ENCODE measurements at regions not wholly inside any gene's neighbourhood (a gene's known extent, or its start where the extent isn't known, plus 50 kb on each side); places are given as distances from the start of the nearest gene placed in this dataset.

GRCh38 chr12:92418381-92418780, 272.7 kb upstream of the BTG1 start:
- Mint-ChIP-seq H3K4me3 (no peak overlapping the region), H3K27ac (no peak overlapping the region), H3K9me3 (peaks cover 9% of the 10 kb centered on the region), H3K27me3 (no peaks in the 10 kb centered on the region), H3K4me1 (ENCODE audit: unreplicated experiment) (peaks cover 10% of the 10 kb centered on the region), H3K36me3 (no peaks in the 10 kb centered on the region)
- TF ChIP-seq CTCF (conservative IDR thresholded peaks at IDR 0.05): no peak
- no peak for DNase-seq (ENCODE audit: extremely low spot score, unreplicated experiment)

GRCh38 chr12:92417373-92417772, 271.7 kb upstream of the BTG1 start:
- Mint-ChIP-seq H3K27me3 (no peaks in the 10 kb centered on the region), H3K36me3 (no peaks in the 10 kb centered on the region)

GRCh38 chr12:92416385-92416812, 270.8 kb upstream of the BTG1 start:
- peaks cover 10% of the 10 kb centered on the region for H3K4me1 Mint-ChIP-seq (ENCODE audit: unreplicated experiment)
- TF ChIP-seq CTCF (conservative IDR thresholded peaks at IDR 0.05): no peak
- no peak overlapping the region for H3K4me3 Mint-ChIP-seq
- peaks cover 5% of the 10 kb centered on the region for H3K9me3 Mint-ChIP-seq
- H3K27me3 Mint-ChIP-seq: no peaks in the 10 kb centered on the region
- no peaks in the 10 kb centered on the region for H3K36me3 Mint-ChIP-seq
- no peak for DNase-seq (ENCODE audit: extremely low spot score, unreplicated experiment)
- H3K27ac Mint-ChIP-seq: no peak overlapping the region

More at GRCh38 chr12:92417373-92417772, 271.7 kb upstream of the BTG1 start:
- no peak for DNase-seq (ENCODE audit: extremely low spot score, unreplicated experiment)
- Mint-ChIP-seq H3K4me1 (ENCODE audit: unreplicated experiment) (peaks cover 10% of the 10 kb centered on the region), H3K4me3 (no peak overlapping the region), H3K9me3 (peaks cover 9% of the 10 kb centered on the region), H3K27ac (no peak overlapping the region)
- no peak for TF ChIP-seq CTCF (conservative IDR thresholded peaks at IDR 0.05)

GRCh38 chr12:92414170-92415070, 268.8 kb upstream of the BTG1 start:
- TF ChIP-seq CTCF (conservative IDR thresholded peaks at IDR 0.05): peak; percentile 15
- Mint-ChIP-seq H3K27me3 (no peaks in the 10 kb centered on the region), H3K4me1 (ENCODE audit: unreplicated experiment) (peaks cover 10% of the 10 kb centered on the region), H3K4me3 (no peak overlapping the region), H3K36me3 (no peaks in the 10 kb centered on the region), H3K9me3 (peaks cover 4% of the 10 kb centered on the region), H3K27ac (no peak overlapping the region)
- DNase-seq (ENCODE audit: extremely low spot score, unreplicated experiment): no peak

- H3K27me3 Mint-ChIP-seq: no peaks in the 10 kb centered on the region
- no peak for DNase-seq (ENCODE audit: extremely low spot score, unreplicated experiment)
- H3K4me3 Mint-ChIP-seq: no peak overlapping the region
- no peak for TF ChIP-seq CTCF (conservative IDR thresholded peaks at IDR 0.05)
- no peak overlapping the region for H3K27ac Mint-ChIP-seq
- H3K36me3 Mint-ChIP-seq: no peaks in the 10 kb centered on the region
- peaks cover 10% of the 10 kb centered on the region for H3K4me1 Mint-ChIP-seq (ENCODE audit: unreplicated experiment)
- H3K9me3 Mint-ChIP-seq: peaks cover 8% of the 10 kb centered on the region
Observed at GRCh38 chr12:92413286-92413685, 267.6 kb upstream of the BTG1 start.

Data from type B pancreatic cell (in vitro differentiated cells).